OCI-LY1 (cell line): ENCODE measurements at regions not wholly inside any gene's neighbourhood (a gene's known extent, or its start where the extent isn't known, plus 50 kb on each side); places are given as distances from the start of the nearest gene placed in this dataset.

Experiments
- EZH2 ChIP-seq: fragments of 200-600 bp; sonication (generic), shearing (Covaris generic); IDR thresholded peaks from 2 replicates; pipeline ENCODE4 v1.8.0; 2017; ENCODE audit warnings: borderline replicate concordance, mixed run types, mild to moderate bottlenecking, antibody characterized with exemption, low read length, moderate library complexity, mixed read lengths
- TF ChIP-seq, protein P1 (sequence below): fragments of 200-600 bp; sonication (generic), shearing (Covaris generic); IDR thresholded peaks from 2 replicates; pipeline ENCODE4 v1.5.1; 2017; ENCODE audit warnings: mild to moderate bottlenecking, antibody characterized with exemption, low read length, moderate library complexity, mixed read lengths

DNA sequence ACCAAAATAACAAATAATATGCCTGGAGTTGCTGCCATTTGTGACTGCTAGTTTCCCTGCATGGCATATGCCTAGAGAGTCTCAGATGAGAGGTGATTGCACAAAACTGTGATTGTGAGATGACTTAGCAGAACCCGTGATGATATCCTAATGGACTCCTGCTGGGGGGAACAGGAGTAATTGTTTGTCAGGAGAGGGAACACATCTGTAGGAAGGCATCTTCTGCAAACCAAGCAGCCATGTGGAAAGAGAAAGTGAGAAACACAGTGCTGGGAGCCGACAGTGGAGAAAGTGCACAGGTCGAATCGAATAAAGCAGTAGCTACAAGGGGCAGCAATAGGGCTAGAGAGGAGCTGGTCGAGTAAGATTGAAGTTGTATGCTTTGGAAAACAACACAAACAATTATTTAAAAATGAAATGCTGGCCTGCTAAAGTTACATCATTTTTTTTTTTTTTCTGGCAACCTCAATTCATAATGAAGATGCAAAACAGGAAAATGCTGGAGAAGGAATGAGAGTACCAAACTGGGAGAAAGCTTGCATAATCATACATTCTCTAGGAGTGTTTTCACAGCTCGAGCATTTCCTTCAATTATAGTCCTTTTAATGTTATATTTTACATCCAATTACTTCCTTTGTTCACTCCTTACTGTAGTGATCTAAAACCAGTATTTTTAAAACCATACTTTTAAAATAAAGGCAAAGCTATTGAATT, 494.2 kb upstream of the AGTR1 start:
- no peak for TF ChIP-seq EZH2
- TF ChIP-seq, protein P1, sequence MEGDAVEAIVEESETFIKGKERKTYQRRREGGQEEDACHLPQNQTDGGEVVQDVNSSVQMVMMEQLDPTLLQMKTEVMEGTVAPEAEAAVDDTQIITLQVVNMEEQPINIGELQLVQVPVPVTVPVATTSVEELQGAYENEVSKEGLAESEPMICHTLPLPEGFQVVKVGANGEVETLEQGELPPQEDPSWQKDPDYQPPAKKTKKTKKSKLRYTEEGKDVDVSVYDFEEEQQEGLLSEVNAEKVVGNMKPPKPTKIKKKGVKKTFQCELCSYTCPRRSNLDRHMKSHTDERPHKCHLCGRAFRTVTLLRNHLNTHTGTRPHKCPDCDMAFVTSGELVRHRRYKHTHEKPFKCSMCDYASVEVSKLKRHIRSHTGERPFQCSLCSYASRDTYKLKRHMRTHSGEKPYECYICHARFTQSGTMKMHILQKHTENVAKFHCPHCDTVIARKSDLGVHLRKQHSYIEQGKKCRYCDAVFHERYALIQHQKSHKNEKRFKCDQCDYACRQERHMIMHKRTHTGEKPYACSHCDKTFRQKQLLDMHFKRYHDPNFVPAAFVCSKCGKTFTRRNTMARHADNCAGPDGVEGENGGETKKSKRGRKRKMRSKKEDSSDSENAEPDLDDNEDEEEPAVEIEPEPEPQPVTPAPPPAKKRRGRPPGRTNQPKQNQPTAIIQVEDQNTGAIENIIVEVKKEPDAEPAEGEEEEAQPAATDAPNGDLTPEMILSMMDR: no peak
